ENCODE measurements at regions not wholly inside any gene's neighbourhood (a gene's known extent, or its start where the extent isn't known, plus 50 kb on each side); places are given as distances from the start of the nearest gene placed in this dataset.
"Not testable (repeated sequence)": the region's sequence is repeated elsewhere in the genome, so short reads cannot be mapped to it uniquely, and the experiment has no call there.

- DNase-seq: no peak
- no peaks in the 10 kb centered on the region for H3K9me3 Mint-ChIP-seq
- no peak overlapping the region for H3K27ac Mint-ChIP-seq
- no peaks in the 10 kb centered on the region for H3K4me1 Mint-ChIP-seq (ENCODE audit: low read depth)
- H3K27me3 Mint-ChIP-seq (ENCODE audit: low read depth): no peaks in the 10 kb centered on the region
- intact Hi-C loops (cut with micrococcal nuclease): no loop called here
- CTCF ChIA-PET: no interaction called here
- no peak overlapping the region for H3K4me3 Mint-ChIP-seq
- no peaks in the 10 kb centered on the region for H3K36me3 Mint-ChIP-seq (ENCODE audit: low read depth)
Observed at GRCh38 chr13:67509018-67509417, 278.9 kb upstream of the PCDH9 start.

DNA sequence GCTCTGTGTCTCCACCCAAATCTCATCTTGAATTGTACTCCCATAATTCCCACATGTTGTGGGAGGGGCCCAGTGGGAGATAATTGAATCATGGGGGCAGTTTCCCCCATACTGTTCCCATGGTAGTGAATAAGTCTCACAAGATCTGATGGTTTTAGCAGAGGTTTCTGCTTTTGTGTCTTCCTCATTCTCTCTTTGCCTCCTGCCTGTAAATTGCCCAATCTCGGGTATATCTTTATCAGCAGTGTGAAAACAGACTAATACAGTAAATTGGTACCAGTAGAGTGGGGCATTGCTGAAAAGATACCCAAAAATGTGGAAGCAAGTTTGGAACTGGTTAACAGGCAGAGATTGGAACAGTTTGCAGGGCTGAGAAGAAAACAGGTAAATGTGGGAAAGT lies 278.1 kb upstream of the PCDH9 start:
- H3K27ac Mint-ChIP-seq; DNase-seq; H3K9me3 Mint-ChIP-seq; intact Hi-C loops (cut with micrococcal nuclease); H3K27me3 Mint-ChIP-seq (ENCODE audit: low read depth); H3K4me3 Mint-ChIP-seq; CTCF ChIA-PET; H3K4me1 Mint-ChIP-seq (ENCODE audit: low read depth); H3K36me3 Mint-ChIP-seq (ENCODE audit: low read depth): not testable (repeated sequence)

GRCh38 chr13:67506407-67506806 lies 276.3 kb upstream of the PCDH9 start:
- Mint-ChIP-seq H3K9me3 (no peaks in the 10 kb centered on the region), H3K36me3 (ENCODE audit: low read depth) (no peaks in the 10 kb centered on the region), H3K4me1 (ENCODE audit: low read depth) (no peaks in the 10 kb centered on the region), H3K27me3 (ENCODE audit: low read depth) (no peaks in the 10 kb centered on the region), H3K4me3 (no peak overlapping the region), H3K27ac (no peak overlapping the region)
- no peak for DNase-seq
- intact Hi-C loops (cut with micrococcal nuclease): no loop called here
- CTCF ChIA-PET: no interaction called here

- Mint-ChIP-seq H3K9me3 (no peaks in the 10 kb centered on the region), H3K36me3 (ENCODE audit: low read depth) (no peaks in the 10 kb centered on the region), H3K4me1 (ENCODE audit: low read depth) (no peaks in the 10 kb centered on the region), H3K27ac (no peak overlapping the region), H3K27me3 (ENCODE audit: low read depth) (no peaks in the 10 kb centered on the region), H3K4me3 (no peak overlapping the region)
- intact Hi-C loops (cut with micrococcal nuclease): no loop called here
- CTCF ChIA-PET: no interaction called here
- DNase-seq: no peak
Observed at GRCh38 chr13:67505376-67505775, 275.2 kb upstream of the PCDH9 start.

GRCh38 chr13:67498948-67499347 lies 268.8 kb upstream of the PCDH9 start:
- Mint-ChIP-seq H3K9me3 (peaks cover 3% of the 10 kb centered on the region), H3K27ac (no peak overlapping the region), H3K36me3 (ENCODE audit: low read depth) (no peaks in the 10 kb centered on the region), H3K4me1 (ENCODE audit: low read depth) (no peaks in the 10 kb centered on the region), H3K4me3 (no peak overlapping the region), H3K27me3 (ENCODE audit: low read depth) (no peaks in the 10 kb centered on the region)
- no peak for DNase-seq
- CTCF ChIA-PET: no interaction called here
- intact Hi-C loops (cut with micrococcal nuclease): no loop called here

- no peaks in the 10 kb centered on the region for H3K4me1 Mint-ChIP-seq (ENCODE audit: low read depth)
- no peak overlapping the region for H3K4me3 Mint-ChIP-seq
- intact Hi-C loops (cut with micrococcal nuclease): no loop called here
- peaks cover 5% of the 10 kb centered on the region for H3K9me3 Mint-ChIP-seq
- no peaks in the 10 kb centered on the region for H3K27me3 Mint-ChIP-seq (ENCODE audit: low read depth)
- CTCF ChIA-PET: no interaction called here
- H3K36me3 Mint-ChIP-seq (ENCODE audit: low read depth): no peaks in the 10 kb centered on the region
- H3K27ac Mint-ChIP-seq: no peak overlapping the region
- DNase-seq: no peak
Observed at GRCh38 chr13:67493835-67494234, 263.7 kb upstream of the PCDH9 start.

DNA sequence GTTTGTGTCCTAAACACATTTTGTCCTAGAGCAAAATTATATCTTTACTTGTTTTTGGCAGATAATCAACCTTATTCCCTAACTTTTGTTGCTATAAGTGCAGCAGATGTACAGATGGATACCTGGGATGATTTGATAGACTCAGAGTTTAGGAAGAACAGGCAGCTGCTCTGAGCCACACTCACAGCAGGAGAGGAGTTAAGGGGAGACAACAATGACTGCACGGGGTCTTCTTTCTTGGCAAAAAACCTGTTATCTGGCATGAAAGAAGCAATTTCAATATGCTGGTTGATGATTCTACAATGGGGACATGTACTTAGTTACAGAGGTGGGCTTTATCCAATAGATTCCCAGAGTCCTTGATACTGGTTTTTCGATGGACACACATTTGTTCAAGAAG lies 258.9 kb upstream of the PCDH9 start:
- Mint-ChIP-seq H3K27ac (no peak overlapping the region), H3K4me3 (no peak overlapping the region), H3K36me3 (ENCODE audit: low read depth) (no peaks in the 10 kb centered on the region), H3K9me3 (peaks cover 4% of the 10 kb centered on the region), H3K4me1 (ENCODE audit: low read depth) (no peaks in the 10 kb centered on the region), H3K27me3 (ENCODE audit: low read depth) (no peaks in the 10 kb centered on the region)
- DNase-seq: no peak
- intact Hi-C loops (cut with micrococcal nuclease): no loop called here
- CTCF ChIA-PET: no interaction called here

DNA sequence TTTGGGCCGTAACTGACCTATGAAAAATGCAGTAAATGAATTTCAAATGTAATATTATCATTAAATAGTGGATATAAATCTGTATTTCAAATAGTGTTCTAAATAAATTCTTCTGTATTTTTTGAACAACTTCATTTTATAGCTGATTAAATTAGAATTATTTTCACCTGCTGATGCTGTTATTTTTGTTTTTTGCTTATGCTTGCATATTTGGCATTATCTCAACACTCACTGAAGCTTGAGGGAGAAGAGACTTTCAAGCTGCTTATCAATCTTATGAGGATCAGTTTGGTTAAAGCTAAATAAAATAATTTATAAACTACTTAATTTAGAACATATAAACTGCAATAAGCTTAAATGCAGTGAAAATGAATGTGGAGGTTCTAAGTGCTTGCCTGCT lies 251.3 kb upstream of the PCDH9 start:
- Mint-ChIP-seq H3K36me3 (ENCODE audit: low read depth) (no peaks in the 10 kb centered on the region), H3K27ac (no peak overlapping the region), H3K9me3 (peaks cover 12% of the 10 kb centered on the region), H3K27me3 (ENCODE audit: low read depth) (no peaks in the 10 kb centered on the region), H3K4me3 (no peak overlapping the region), H3K4me1 (ENCODE audit: low read depth) (no peaks in the 10 kb centered on the region)
- CTCF ChIA-PET: no interaction called here
- no peak for DNase-seq
- intact Hi-C loops (cut with micrococcal nuclease): no loop called here

- no peaks in the 10 kb centered on the region for H3K4me1 Mint-ChIP-seq (ENCODE audit: low read depth)
- DNase-seq: no peak
- no peaks in the 10 kb centered on the region for H3K27me3 Mint-ChIP-seq (ENCODE audit: low read depth)
- intact Hi-C loops (cut with micrococcal nuclease): no loop called here
- no peak overlapping the region for H3K27ac Mint-ChIP-seq
- H3K9me3 Mint-ChIP-seq: peaks cover 25% of the 10 kb centered on the region
- H3K4me3 Mint-ChIP-seq: no peak overlapping the region
- H3K36me3 Mint-ChIP-seq (ENCODE audit: low read depth): no peaks in the 10 kb centered on the region
- CTCF ChIA-PET: no interaction called here
Observed at GRCh38 chr13:67474115-67474514, 244.0 kb upstream of the PCDH9 start.

- Mint-ChIP-seq H3K27ac (no peak overlapping the region), H3K36me3 (ENCODE audit: low read depth) (no peaks in the 10 kb centered on the region)
Observed at GRCh38 chr13:67469623-67470022, 239.5 kb upstream of the PCDH9 start.

GRCh38 chr13:67466569-67466968 lies 236.4 kb upstream of the PCDH9 start:
- H3K4me1 Mint-ChIP-seq (ENCODE audit: low read depth): no peaks in the 10 kb centered on the region

More at GRCh38 chr13:67469623-67470022, 239.5 kb upstream of the PCDH9 start:
- DNase-seq: no peak
- Mint-ChIP-seq H3K9me3 (peaks cover 25% of the 10 kb centered on the region), H3K4me1 (ENCODE audit: low read depth) (no peaks in the 10 kb centered on the region), H3K4me3 (no peak overlapping the region), H3K27me3 (ENCODE audit: low read depth) (no peaks in the 10 kb centered on the region)
- intact Hi-C loops (cut with micrococcal nuclease): no loop called here
- CTCF ChIA-PET: no interaction called here

GRCh38 chr13:67464154-67464553 lies 234.0 kb upstream of the PCDH9 start:
- DNase-seq: no peak
- CTCF ChIA-PET: no interaction called here
- intact Hi-C loops (cut with micrococcal nuclease): no loop called here
- H3K27me3 Mint-ChIP-seq (ENCODE audit: low read depth): no peaks in the 10 kb centered on the region
- no peaks in the 10 kb centered on the region for H3K36me3 Mint-ChIP-seq (ENCODE audit: low read depth)
- no peak overlapping the region for H3K4me3 Mint-ChIP-seq
- H3K9me3 Mint-ChIP-seq: peaks cover 7% of the 10 kb centered on the region
- no peak overlapping the region for H3K27ac Mint-ChIP-seq
- H3K4me1 Mint-ChIP-seq (ENCODE audit: low read depth): no peaks in the 10 kb centered on the region

More at GRCh38 chr13:67466569-67466968, 236.4 kb upstream of the PCDH9 start:
- Mint-ChIP-seq H3K36me3 (ENCODE audit: low read depth) (no peaks in the 10 kb centered on the region), H3K27me3 (ENCODE audit: low read depth) (no peaks in the 10 kb centered on the region), H3K9me3 (peaks cover 24% of the 10 kb centered on the region), H3K27ac (no peak overlapping the region), H3K4me3 (no peak overlapping the region)
- intact Hi-C loops (cut with micrococcal nuclease): no loop called here
- no peak for DNase-seq
- CTCF ChIA-PET: no interaction called here

GRCh38 chr13:67462098-67462497 lies 232.0 kb upstream of the PCDH9 start:
- no peaks in the 10 kb centered on the region for H3K36me3 Mint-ChIP-seq (ENCODE audit: low read depth)
- intact Hi-C loops (cut with micrococcal nuclease): no loop called here
- H3K9me3 Mint-ChIP-seq: peaks cover 6% of the 10 kb centered on the region
- CTCF ChIA-PET: no interaction called here
- no peak for DNase-seq
- H3K27ac Mint-ChIP-seq: no peak overlapping the region
- H3K4me3 Mint-ChIP-seq: no peak overlapping the region
- H3K4me1 Mint-ChIP-seq (ENCODE audit: low read depth): no peaks in the 10 kb centered on the region
- H3K27me3 Mint-ChIP-seq (ENCODE audit: low read depth): no peaks in the 10 kb centered on the region

- DNase-seq; H3K36me3 Mint-ChIP-seq (ENCODE audit: low read depth); H3K27ac Mint-ChIP-seq; CTCF ChIA-PET; H3K27me3 Mint-ChIP-seq (ENCODE audit: low read depth); H3K4me1 Mint-ChIP-seq (ENCODE audit: low read depth); H3K4me3 Mint-ChIP-seq; intact Hi-C loops (cut with micrococcal nuclease): not testable (repeated sequence)
- peaks cover 19% of the 10 kb centered on the region for H3K9me3 Mint-ChIP-seq
Observed at GRCh38 chr13:67452526-67452925, 222.4 kb upstream of the PCDH9 start.
